Esophagus muscularis mucosa (tissue), 4 donors: ENCODE measurements at regions not wholly inside any gene's neighbourhood (a gene's known extent, or its start where the extent isn't known, plus 50 kb on each side); places are given as distances from the start of the nearest gene placed in this dataset.

Experiments
- EP300 ChIP-seq: sonication (generic); formaldehyde crosslinking; IDR thresholded peaks from one replicate; pipeline ENCODE4 v1.6.1; 2017; ENCODE audit warnings: antibody characterized with exemption
- POLR2A ChIP-seq: fragments of 450-650 bp; IDR thresholded peaks from one replicate; pipeline ENCODE4 v1.6.1; 2017; ENCODE audit warnings: antibody characterized with exemption, moderate library complexity, mild to moderate bottlenecking, low read depth
- POLR2AphosphoS5 ChIP-seq, 2 donors: sonication (generic); formaldehyde crosslinking; IDR thresholded peaks; one replicate each; pipeline ENCODE4 v1.6.1; 2017; ENCODE audit warnings: antibody characterized with exemption in 2 of 2
- TF ChIP-seq, protein P1 (sequence below), 3 experiments: fragments of 200-600 bp in 2 of 3; fragments of 450-650 bp in 1 of 3; sonication (generic) in 2 of 3; IDR thresholded peaks; one replicate each; pipeline ENCODE4 v1.5.1; 2017 to 2019; ENCODE audit warnings: antibody characterized with exemption in 3 of 3, mild to moderate bottlenecking in 2 of 3, moderate library complexity in 1 of 3

- TF ChIP-seq, protein P1, sequence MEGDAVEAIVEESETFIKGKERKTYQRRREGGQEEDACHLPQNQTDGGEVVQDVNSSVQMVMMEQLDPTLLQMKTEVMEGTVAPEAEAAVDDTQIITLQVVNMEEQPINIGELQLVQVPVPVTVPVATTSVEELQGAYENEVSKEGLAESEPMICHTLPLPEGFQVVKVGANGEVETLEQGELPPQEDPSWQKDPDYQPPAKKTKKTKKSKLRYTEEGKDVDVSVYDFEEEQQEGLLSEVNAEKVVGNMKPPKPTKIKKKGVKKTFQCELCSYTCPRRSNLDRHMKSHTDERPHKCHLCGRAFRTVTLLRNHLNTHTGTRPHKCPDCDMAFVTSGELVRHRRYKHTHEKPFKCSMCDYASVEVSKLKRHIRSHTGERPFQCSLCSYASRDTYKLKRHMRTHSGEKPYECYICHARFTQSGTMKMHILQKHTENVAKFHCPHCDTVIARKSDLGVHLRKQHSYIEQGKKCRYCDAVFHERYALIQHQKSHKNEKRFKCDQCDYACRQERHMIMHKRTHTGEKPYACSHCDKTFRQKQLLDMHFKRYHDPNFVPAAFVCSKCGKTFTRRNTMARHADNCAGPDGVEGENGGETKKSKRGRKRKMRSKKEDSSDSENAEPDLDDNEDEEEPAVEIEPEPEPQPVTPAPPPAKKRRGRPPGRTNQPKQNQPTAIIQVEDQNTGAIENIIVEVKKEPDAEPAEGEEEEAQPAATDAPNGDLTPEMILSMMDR (IDR thresholded peaks at IDR 0.05) = no peak
- TF ChIP-seq POLR2A (no peak), EP300 (no peak), POLR2AphosphoS5 (IDR thresholded peaks at IDR 0.05) (no peak)
Observed at GRCh38 chr11:116162086-116162885, 610.5 kb downstream of the BUD13 start.
